Prostate gland (tissue), 2 donors: ENCODE measurements at regions not wholly inside any gene's neighbourhood (a gene's known extent, or its start where the extent isn't known, plus 50 kb on each side); places are given as distances from the start of the nearest gene placed in this dataset.

Source experiments
- POLR2AphosphoS5 ChIP-seq: sonication (generic); formaldehyde crosslinking; IDR thresholded peaks from one replicate; pipeline ENCODE4 v1.6.1; 2017; ENCODE audit warnings: antibody characterized with exemption
- TF ChIP-seq, protein P1 (sequence below), 4 experiments: fragments of 200-600 bp in 2 of 4; fragments of 450-650 bp in 2 of 4; sonication (generic) in 2 of 4; IDR thresholded peaks; 1 replicate in 3 of 4; 2 replicates in 1 of 4; pipeline ENCODE4 v1.5.1; 2016 to 2019; ENCODE audit warnings: antibody characterized with exemption in 4 of 4, mild to moderate bottlenecking in 2 of 4, moderate library complexity in 2 of 4

DNA sequence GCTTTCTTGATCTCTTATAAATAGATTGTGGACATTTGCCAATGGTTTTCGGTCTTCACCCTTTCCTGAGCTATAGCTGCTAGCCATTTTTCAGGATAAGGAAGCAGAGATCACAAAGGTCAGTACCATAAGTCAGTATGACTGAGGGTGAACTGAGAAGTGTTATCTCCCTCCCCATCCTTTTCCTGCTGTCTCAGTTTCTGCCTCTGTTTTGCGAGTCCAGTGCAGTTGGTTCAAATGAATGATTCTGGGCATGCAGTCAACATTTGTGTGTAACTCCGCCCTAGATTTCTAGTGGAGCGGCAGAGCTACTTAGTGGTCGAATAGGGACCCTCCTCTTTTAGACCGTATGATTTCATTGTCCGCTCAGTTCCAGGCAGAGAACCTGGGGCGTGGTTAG lies 460.8 kb upstream of the ARGLU1 start:
- TF ChIP-seq, protein P1, sequence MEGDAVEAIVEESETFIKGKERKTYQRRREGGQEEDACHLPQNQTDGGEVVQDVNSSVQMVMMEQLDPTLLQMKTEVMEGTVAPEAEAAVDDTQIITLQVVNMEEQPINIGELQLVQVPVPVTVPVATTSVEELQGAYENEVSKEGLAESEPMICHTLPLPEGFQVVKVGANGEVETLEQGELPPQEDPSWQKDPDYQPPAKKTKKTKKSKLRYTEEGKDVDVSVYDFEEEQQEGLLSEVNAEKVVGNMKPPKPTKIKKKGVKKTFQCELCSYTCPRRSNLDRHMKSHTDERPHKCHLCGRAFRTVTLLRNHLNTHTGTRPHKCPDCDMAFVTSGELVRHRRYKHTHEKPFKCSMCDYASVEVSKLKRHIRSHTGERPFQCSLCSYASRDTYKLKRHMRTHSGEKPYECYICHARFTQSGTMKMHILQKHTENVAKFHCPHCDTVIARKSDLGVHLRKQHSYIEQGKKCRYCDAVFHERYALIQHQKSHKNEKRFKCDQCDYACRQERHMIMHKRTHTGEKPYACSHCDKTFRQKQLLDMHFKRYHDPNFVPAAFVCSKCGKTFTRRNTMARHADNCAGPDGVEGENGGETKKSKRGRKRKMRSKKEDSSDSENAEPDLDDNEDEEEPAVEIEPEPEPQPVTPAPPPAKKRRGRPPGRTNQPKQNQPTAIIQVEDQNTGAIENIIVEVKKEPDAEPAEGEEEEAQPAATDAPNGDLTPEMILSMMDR (IDR thresholded peaks at IDR 0.05): no peak
- TF ChIP-seq POLR2AphosphoS5: no peak
